IMR-90 (cell line): ENCODE measurements at regions not wholly inside any gene's neighbourhood (a gene's known extent, or its start where the extent isn't known, plus 50 kb on each side); places are given as distances from the start of the nearest gene placed in this dataset.

Source experiments
- ATAC-seq: fragments of 200-7000 bp; cut with Tn5 transposase; 2 replicates; pipeline ENCODE4 v1.9.1; 2020; ENCODE audit warnings: low read depth, mild to moderate bottlenecking, moderate library complexity
- BruUV-seq: library from RNA; stranded (reverse); fragments of 400-500 nt; replicated peaks from 2 replicates; lab custom pipeline; 2021; lab: Mats Ljungman, UMichigan
- CTCF ChIA-PET: fragments of 300-600 bp; formaldehyde crosslinking; extraction: SDS; loops from one replicate; lab custom pipeline; 2021; ENCODE audit warnings: antibody characterized with exemption; lab: Yijun Ruan, JAX
- POLR2A ChIA-PET: fragments of 300-600 bp; sonication (Branson Sonifier 250); formaldehyde crosslinking; loops from one replicate; lab custom pipeline; 2022; ENCODE audit warnings: antibody characterized with exemption; ENCODE audit not compliant: unreplicated experiment; lab: Charles Lee
- DNase-seq: peaks from one replicate; pipeline ENCODE4 v3.0.0; 2013
- H2AFZ ChIP-seq: replicated peaks from 2 replicates; pipeline ENCODE3; 2013; ENCODE audit warnings: low read length, mild to moderate bottlenecking; ENCODE audit not compliant: poor library complexity
- H2AK5ac ChIP-seq: 2 replicates; pipeline ENCODE4 v1.6.1; 2013; ENCODE audit warnings: low read depth, low read length, inconsistent platforms
- H2AK9ac ChIP-seq: replicated peaks from 2 replicates; pipeline ENCODE3; 2013; ENCODE audit warnings: mild to moderate bottlenecking, low read depth, low read length, moderate library complexity; ENCODE audit not compliant: poor library complexity
- H2BK120ac ChIP-seq: 2 replicates; pipeline ENCODE4 v1.6.1; 2013; ENCODE audit warnings: low read depth, low read length, inconsistent platforms
- H2BK15ac ChIP-seq: 3 replicates; pipeline ENCODE4 v1.6.1; 2013; ENCODE audit warnings: low read depth, low read length, inconsistent platforms
- H2BK20ac ChIP-seq: 2 replicates; pipeline ENCODE4 v1.6.1; 2013; ENCODE audit warnings: low read depth, mild to moderate bottlenecking, inconsistent platforms, low read length, moderate library complexity
- H2BK5ac ChIP-seq: 2 replicates; pipeline ENCODE4 v1.6.1; 2013; ENCODE audit warnings: mild to moderate bottlenecking, low read depth, low read length, inconsistent platforms; ENCODE audit not compliant: poor library complexity, severe bottlenecking
- H3K14ac ChIP-seq: replicated peaks from 2 replicates; pipeline ENCODE4 v1.6.1; 2013; ENCODE audit warnings: low read depth, low read length, inconsistent platforms
- H3K18ac ChIP-seq: 2 replicates; pipeline ENCODE4 v1.6.1; 2013; ENCODE audit warnings: low read depth, low read length, control low read depth
- H3K23ac ChIP-seq: 2 replicates; pipeline ENCODE4 v1.6.1; 2013; ENCODE audit warnings: low read depth, low read length, inconsistent platforms
- H3K27ac ChIP-seq: 2 replicates; pipeline ENCODE4 v1.5.1; 2013; ENCODE audit warnings: mild to moderate bottlenecking, control low read depth, low read length; ENCODE audit not compliant: insufficient read depth
- H3K27me3 ChIP-seq: 2 replicates; pipeline ENCODE4 v1.6.1; 2013; ENCODE audit warnings: low read length; ENCODE audit not compliant: control insufficient read depth, insufficient read depth
- H3K36me3 ChIP-seq: 2 replicates; pipeline ENCODE4 v1.6.1; 2013; ENCODE audit warnings: low read length, mixed read lengths; ENCODE audit not compliant: control insufficient read depth, insufficient read depth
- H3K4ac ChIP-seq: 2 replicates; pipeline ENCODE4 v1.6.1; 2013; ENCODE audit warnings: low read depth, low read length, inconsistent platforms
- H3K4me1 ChIP-seq: 2 replicates; pipeline ENCODE4 v1.6.1; 2013; ENCODE audit warnings: low read length, mixed read lengths; ENCODE audit not compliant: control insufficient read depth, insufficient read depth
- H3K4me2 ChIP-seq: 2 replicates; pipeline ENCODE4 v1.6.1; 2013; ENCODE audit warnings: low read depth, mild to moderate bottlenecking, control low read depth, low read length, moderate library complexity
- H3K4me3 ChIP-seq: 2 replicates; pipeline ENCODE4 v1.5.1; 2013; ENCODE audit warnings: low read depth, mild to moderate bottlenecking, control low read depth, low read length, moderate library complexity; ENCODE audit not compliant: insufficient read depth
- H3K56ac ChIP-seq: 2 replicates; pipeline ENCODE4 v1.6.1; 2013; ENCODE audit warnings: low read length, inconsistent platforms; ENCODE audit not compliant: insufficient read depth; ENCODE audit errors: extremely low read depth
- H3K79me1 ChIP-seq, 2 experiments: 2 replicates each; pipeline ENCODE4 v1.6.1; 2013; ENCODE audit warnings: low read length in 2 of 2, inconsistent platforms in 1 of 2, low read depth in 1 of 2
- H3K9ac ChIP-seq: 2 replicates; pipeline ENCODE4 v1.6.1; 2013; ENCODE audit warnings: low read depth, low read length, control low read depth
- H3K9me1 ChIP-seq: 2 replicates; pipeline ENCODE4 v1.6.1; 2013; ENCODE audit warnings: low read length, inconsistent platforms; ENCODE audit not compliant: insufficient read depth
- H3K9me3 ChIP-seq: 2 replicates; pipeline ENCODE4 v1.6.1; 2013; ENCODE audit warnings: low read length; ENCODE audit not compliant: control insufficient read depth, insufficient read depth
- H4K20me1 ChIP-seq: 2 replicates; pipeline ENCODE4 v1.6.1; 2013; ENCODE audit warnings: low read length, inconsistent platforms; ENCODE audit not compliant: insufficient read depth
- H4K5ac ChIP-seq: 2 replicates; pipeline ENCODE4 v1.6.1; 2013; ENCODE audit warnings: mild to moderate bottlenecking, low read depth, low read length, control low read depth
- H4K8ac ChIP-seq, 2 experiments: 2 replicates each; pipeline ENCODE4 v1.6.1; 2013; ENCODE audit warnings: low read depth in 2 of 2, low read length in 2 of 2, control low read depth in 1 of 2, inconsistent platforms in 1 of 2
- H4K91ac ChIP-seq: 2 replicates; pipeline ENCODE4 v1.6.1; 2013; ENCODE audit warnings: low read depth, low read length, inconsistent platforms; ENCODE audit not compliant: insufficient read depth
- BHLHE40 ChIP-seq: fragments of 150-350 bp; IDR thresholded peaks from 2 replicates; pipeline ENCODE4 v1.6.1; 2016; ENCODE audit warnings: mild to moderate bottlenecking, low read depth, low read length
- CEBPB ChIP-seq: IDR thresholded peaks from 2 replicates; pipeline ENCODE4 v1.6.1; 2012; ENCODE audit warnings: low read depth, low read length, improper control_type of control experiment
- MAFK ChIP-seq: IDR thresholded peaks from 2 replicates; pipeline ENCODE4 v1.6.1; 2012; ENCODE audit warnings: low read depth, low read length, improper control_type of control experiment
- POLR2A ChIP-seq: IDR thresholded peaks from 2 replicates; pipeline ENCODE4 v1.6.1; 2012; ENCODE audit warnings: mild to moderate bottlenecking, low read depth, low read length
- RCOR1 ChIP-seq: IDR thresholded peaks from 2 replicates; pipeline ENCODE4 v1.6.1; 2012; ENCODE audit warnings: mild to moderate bottlenecking, low read length, improper control_type of control experiment; ENCODE audit not compliant: insufficient replicate concordance
- RFX5 ChIP-seq: IDR thresholded peaks from 2 replicates; pipeline ENCODE4 v1.8.0; 2012; ENCODE audit warnings: low read depth, mild to moderate bottlenecking, low read length, moderate library complexity
- SMC3 ChIP-seq: fragments of 150-350 bp; IDR thresholded peaks from 2 replicates; pipeline ENCODE4 v1.6.1; 2016; ENCODE audit warnings: low read depth, mild to moderate bottlenecking, antibody characterized with exemption, low read length, moderate library complexity
- WGBS, 2 experiments: methylation state at CpG; one replicate each; pipeline versions ENCODE4 v1.1.5 to v1.1.7; 2013; ENCODE audit warnings: missing lambda C conversion rate in 2 of 2; ENCODE audit not compliant: insufficient read length in 1 of 2; ENCODE audit errors: extremely low coverage in 2 of 2; 5-methylcytosine and 5-hydroxymethylcytosine counted together
- dilution Hi-C: fragments of 300-500 bp; cut with HindIII; formaldehyde crosslinking; loops from one replicate; pipeline ENCODE4 v1.14.3; 2018; ENCODE audit warnings: low sequenced_read_pairs; ENCODE audit not compliant: unreplicated experiment
- in situ Hi-C: fragments of 300-500 bp; cut with MboI; formaldehyde crosslinking; loops from 3 replicates; pipeline ENCODE4 v1.14.3; 2019; ENCODE audit warnings: low sequenced_read_pairs, inconsistent platforms, mixed read lengths
- intact Hi-C: fragments of 100-400 bp; cut with micrococcal nuclease; formaldehyde crosslinking; loops from 2 replicates; pipeline ENCODE4 v1.10.0; 2022
- TF ChIP-seq, protein P1 (sequence below): fragments of 150-350 bp; IDR thresholded peaks from 2 replicates; pipeline ENCODE4 v1.6.1; 2016; ENCODE audit warnings: low read depth, mild to moderate bottlenecking, low read length, moderate library complexity, borderline replicate concordance

DNA sequence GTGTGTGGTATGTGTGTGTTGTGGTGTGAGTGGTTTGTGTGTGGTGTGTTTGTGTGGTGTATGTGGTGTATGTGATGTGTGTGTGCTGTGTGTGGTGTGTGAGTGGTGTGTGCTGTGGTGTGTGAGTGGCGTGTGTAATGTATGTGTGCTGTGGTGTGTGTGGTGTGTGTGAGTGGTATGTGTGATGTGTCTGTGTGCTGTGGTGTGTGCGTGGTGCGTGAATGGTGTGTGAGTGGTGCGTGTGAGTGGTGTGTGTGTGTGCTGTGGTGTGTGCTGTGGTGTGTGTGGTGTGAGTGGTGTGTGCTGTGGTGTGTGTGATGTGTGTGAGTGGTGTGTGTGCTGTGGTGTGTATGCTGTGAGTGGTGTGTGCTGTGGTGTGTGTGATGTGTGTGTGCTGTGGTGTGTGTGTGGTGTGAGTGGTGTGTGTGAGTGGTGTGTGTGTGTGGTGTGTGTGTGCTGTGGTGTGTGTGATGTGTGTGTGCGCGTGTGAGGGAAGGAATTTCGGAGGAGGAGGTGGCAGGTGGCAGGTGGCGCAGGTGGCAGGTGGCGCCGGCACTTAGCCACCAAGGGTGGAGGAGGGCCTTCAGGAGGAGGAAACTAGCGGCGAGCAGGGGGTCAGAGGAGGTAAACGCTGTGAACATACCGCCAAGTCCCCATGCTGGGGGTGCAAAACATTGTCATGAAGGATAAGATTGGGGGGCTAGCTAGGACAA, 191.8 kb downstream of the MELK start:
- H4K5ac ChIP-seq: no peak overlapping the region
- H3K9ac ChIP-seq: no peak overlapping the region
- H3K27me3 ChIP-seq: peaks cover 13% of the 10 kb centered on the region
- H3K27ac ChIP-seq: no peak overlapping the region
- no TSS peak for BruUV-seq
- no peaks in the 10 kb centered on the region for H3K4me1 ChIP-seq
- no peak overlapping the region for H2AK5ac ChIP-seq
- H2BK15ac ChIP-seq: no peak overlapping the region
- no peak overlapping the region for H3K4me3 ChIP-seq
- in situ Hi-C loops: no loop called here
- H4K8ac ChIP-seq: no peak overlapping the region
- no peak overlapping the region for H3K23ac ChIP-seq
- WGBS, 2 experiments: 85% methylated on average over 6 of the region's 14 CpGs; no CpG with 5 or more reads in 1 of the 2 experiments
- ChIA-PET POLR2A (no interaction called here), CTCF (no interaction called here)
- H2BK5ac ChIP-seq: peak overlapping the region; percentile 94
- no peak overlapping the region for H3K56ac ChIP-seq
- H2BK120ac ChIP-seq: no peak overlapping the region
- no peak overlapping the region for H4K91ac ChIP-seq
- DNase-seq (no peak), ATAC-seq (no peak)
- TF ChIP-seq POLR2A (no peak), CEBPB (no peak), SMC3 (no peak), BHLHE40 (no peak), RFX5 (no peak), RCOR1 (no peak), MAFK (no peak)
- TF ChIP-seq, protein P1, sequence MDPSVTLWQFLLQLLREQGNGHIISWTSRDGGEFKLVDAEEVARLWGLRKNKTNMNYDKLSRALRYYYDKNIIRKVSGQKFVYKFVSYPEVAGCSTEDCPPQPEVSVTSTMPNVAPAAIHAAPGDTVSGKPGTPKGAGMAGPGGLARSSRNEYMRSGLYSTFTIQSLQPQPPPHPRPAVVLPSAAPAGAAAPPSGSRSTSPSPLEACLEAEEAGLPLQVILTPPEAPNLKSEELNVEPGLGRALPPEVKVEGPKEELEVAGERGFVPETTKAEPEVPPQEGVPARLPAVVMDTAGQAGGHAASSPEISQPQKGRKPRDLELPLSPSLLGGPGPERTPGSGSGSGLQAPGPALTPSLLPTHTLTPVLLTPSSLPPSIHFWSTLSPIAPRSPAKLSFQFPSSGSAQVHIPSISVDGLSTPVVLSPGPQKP: no peak
- no peak overlapping the region for H3K4ac ChIP-seq
- no peak overlapping the region for H3K14ac ChIP-seq
- no peak overlapping the region for H3K4me2 ChIP-seq
- no peaks in the 10 kb centered on the region; the same call in 1 of the 2 replicates for H4K20me1 ChIP-seq
- dilution Hi-C loops: no loop called here
- peaks cover 7% of the 10 kb centered on the region for H3K9me1 ChIP-seq
- peaks cover 11% of the 10 kb centered on the region for H3K9me3 ChIP-seq
- intact Hi-C loops: no loop called here
- no peaks in the 10 kb centered on the region for H3K36me3 ChIP-seq
- H2AK9ac ChIP-seq: no peak overlapping the region
- H3K79me1 ChIP-seq: no peaks in the 10 kb centered on the region
- H2AFZ ChIP-seq: no peak overlapping the region
- H3K18ac ChIP-seq: no peak overlapping the region
- no peak overlapping the region for H2BK20ac ChIP-seq
